ENCODE measurements at regions not wholly inside any gene's neighbourhood (a gene's known extent, or its start where the extent isn't known, plus 50 kb on each side); places are given as distances from the start of the nearest gene placed in this dataset.

DNA sequence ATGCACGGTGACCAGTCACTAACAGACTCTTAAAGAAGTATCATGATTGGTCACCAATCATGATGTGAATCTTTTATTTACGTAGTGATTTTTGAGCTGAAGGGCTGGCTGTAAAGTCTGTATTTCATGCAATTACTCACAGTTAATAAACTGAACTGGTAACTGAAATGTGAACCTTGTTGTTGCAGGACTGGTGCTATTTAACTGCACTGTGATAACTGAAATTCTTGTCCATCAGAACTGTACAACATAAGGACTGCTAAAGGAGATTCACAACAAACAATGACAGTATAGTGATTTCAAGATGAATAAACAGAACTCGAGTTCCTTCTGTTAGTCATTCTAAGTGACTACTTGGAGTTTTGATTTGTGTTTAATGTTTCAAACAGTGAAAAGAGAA, 316.6 kb downstream of the TPBG start:
- DNase-seq = no peak

DNA sequence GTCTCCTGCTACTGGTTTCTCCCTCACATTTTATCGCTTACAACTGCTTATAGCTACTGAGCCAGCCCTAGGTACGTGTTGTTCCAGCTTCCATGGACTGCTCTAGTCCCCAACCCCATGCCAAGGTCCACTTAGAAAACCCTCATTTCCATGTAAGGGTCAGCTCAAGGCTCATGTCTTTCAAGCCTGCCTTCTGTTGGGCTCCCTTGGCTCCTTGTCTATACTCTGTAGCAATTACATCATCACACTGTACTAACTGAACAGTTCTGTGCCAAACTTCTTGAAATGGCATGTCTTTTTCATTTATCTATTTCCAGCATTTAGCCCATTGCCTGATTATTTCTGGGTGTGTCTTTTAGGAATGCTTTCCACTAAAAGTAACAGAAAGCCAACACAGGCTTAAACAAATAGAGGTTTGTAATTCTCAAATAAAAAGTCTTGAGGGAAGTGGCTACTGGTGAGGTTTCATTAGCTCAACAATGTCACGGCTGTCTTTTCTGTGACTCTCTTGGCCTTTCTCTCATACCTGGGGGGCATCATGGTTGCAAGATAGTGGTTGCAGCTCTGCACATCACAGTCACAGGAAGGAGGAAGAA, 317.6 kb downstream of the TPBG start:
- DNase-seq = no peak

DNA sequence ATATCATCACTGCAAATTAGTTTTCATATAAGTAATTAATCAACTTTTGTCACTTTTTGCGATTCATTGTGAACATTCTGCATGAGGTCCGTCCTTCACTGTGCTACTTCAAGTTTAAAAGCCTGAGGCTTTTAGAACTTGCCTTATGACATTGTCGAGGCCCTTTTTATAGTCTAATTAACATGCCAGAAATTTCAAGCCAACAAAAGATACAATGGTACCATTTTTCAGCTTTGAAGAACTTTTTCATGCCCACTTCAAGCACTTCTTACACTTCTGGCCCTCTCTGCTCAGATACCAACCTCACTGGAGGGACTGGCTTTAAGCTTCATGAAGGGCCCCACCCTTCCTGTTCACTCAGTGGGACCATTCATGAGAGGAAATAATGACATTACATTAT, 323.1 kb downstream of the TPBG start:
- DNase-seq = no peak

DNA sequence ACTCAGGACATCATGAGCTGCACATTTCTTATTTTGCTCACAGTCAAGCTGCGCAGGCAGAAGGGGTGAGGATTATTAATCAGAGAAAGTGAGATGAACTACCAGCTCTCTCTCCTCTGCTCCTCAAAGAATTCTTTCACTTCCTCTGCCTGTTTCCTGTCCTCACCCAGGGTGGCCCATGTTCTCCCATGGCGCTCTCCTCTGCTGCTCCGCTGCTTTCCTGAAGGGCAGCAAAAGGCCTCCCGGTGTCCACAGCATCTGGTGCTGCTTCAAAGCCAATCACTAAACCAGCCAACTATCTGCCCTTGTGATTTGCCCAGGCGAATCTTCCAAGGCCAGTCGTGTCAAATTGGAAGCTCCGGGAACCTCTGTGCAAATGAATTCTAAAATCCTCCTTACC, 324.2 kb downstream of the TPBG start:
- no peak for DNase-seq

DNA sequence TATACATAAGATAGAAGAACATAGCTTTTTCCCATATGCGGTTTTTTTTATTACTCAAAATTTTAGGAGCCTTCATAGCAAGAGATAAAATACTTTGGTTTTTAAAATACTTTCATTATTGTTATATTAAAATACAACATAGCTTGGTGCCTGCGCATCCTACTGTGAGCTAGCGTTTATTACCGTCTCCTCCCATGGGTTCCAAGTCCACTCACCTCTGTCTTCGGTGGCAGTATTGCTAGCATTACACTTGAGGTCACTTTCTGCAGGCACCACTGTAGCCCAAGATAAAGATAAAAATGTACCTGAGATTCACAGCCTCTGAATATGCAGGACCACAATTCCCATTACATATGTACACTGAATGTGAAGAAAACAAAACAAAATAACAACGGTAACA, 326.7 kb downstream of the TPBG start:
- no peak for DNase-seq

DNA sequence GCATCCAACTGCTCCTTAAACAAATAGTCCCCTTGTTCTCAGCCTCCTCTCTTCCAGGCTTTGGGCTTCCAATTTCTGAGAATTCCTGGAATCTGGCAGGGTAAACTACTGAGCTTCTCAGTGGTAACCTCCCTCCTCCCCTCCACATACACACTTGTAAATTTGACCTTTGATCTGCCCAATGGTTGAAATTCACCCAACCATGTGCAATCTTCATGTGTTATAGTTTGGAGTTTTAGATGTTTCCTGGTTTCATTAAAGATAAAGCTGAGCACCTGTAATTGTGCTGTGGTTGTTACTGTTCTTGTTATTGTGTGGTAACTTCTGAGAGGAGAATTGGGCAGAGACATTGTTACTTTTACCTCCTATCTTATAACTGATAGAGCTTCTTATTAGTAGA, 328.4 kb downstream of the TPBG start:
- DNase-seq = no peak

GRCh38 chr6:82693094-82693493, 329.5 kb downstream of the TPBG start:
- DNase-seq = peak; percentile 29 to 63

DNA sequence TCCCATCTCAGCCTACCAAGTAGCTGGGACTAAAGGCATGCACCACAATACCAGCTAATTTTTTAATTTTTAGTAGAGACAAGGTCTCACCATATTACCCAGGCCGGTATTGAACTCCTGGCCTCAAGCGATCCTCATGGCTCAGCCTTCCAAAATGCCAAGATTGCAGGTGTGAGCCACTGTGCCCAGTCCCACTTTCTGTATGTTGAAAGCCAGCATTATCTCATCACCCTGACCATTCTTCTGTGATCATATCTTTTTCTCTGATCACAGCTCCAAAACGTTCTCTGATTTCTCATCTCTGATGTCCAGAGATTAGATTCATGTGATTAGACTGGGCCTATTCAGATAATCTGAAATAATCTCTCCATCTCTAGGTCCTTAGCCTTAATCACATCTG, 337.7 kb downstream of the TPBG start:
- DNase-seq = no peak

DNA sequence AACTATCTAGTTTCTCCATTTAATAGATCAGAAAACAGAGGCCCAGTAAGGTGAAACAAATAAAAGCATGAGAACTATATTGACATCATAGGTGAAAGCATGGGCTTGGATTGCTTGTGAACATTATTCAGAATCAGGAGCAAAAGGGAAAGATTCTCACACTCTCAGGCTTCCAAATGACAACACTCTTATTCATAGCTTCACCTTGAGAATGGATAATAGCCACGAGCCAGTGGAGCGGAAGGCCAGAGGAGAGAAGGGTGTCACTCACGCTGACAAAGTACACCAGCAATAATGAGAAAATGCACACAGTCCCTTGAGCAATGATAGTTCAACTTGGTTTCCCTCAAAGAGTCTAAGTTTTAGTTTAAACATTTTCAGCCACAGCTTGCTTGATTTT, 339.0 kb downstream of the TPBG start:
- no peak for DNase-seq

DNA sequence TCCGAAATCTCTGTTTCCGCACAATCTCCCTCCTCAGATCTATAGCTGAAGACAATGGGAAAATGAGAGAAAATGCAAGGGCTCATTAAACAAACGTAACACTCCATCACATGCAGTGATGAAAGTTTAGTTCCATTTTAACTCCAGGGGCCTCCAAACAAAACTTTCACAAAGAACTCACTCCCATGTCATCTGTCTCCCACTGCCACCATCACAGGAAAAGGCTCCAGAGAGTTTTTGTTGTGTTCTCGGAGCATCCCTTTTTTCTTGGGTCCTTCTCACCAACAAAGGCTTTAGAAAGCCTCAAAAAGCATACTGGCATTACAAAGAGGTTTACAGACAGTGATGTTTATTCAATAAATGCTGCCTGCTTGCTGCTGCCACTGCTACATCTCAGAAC, 339.6 kb downstream of the TPBG start:
- no peak for DNase-seq

GRCh38 chr6:82704045-82704444, 340.4 kb downstream of the TPBG start:
- DNase-seq = no peak

- DNase-seq = no peak
Measured at GRCh38 chr6:82705579-82705978, 342.0 kb downstream of the TPBG start.

- DNase-seq = no peak
Measured at GRCh38 chr6:82711105-82711827, 347.6 kb downstream of the TPBG start.

- no peak for DNase-seq
Measured at GRCh38 chr6:82711971-82712370, 348.4 kb downstream of the TPBG start.

- no peak for DNase-seq
Measured at GRCh38 chr6:82712389-82712788, 348.8 kb downstream of the TPBG start.

- no peak for DNase-seq
Measured at GRCh38 chr6:82712826-82713225, 349.2 kb downstream of the TPBG start.

DNA sequence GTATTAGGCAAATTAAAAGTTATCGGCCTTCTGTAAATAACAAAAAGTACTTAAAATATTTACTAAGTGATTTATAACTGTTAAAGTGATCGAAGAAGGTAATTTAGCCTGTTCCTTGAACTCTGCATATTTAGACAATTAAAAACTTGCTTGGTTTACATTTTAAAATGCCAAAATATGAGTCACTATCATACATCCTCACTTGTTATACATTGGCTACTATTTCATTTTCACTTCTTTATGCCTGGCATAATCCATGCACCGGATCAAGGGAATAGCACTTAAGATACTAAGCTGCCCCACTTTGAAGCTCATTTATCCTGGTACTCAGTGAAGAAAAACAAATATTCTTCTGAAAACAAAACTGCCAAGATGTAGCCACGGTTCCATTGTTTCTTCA, 344.6 kb downstream of the UBE3D start:
- DNase-seq = no peak

DNA sequence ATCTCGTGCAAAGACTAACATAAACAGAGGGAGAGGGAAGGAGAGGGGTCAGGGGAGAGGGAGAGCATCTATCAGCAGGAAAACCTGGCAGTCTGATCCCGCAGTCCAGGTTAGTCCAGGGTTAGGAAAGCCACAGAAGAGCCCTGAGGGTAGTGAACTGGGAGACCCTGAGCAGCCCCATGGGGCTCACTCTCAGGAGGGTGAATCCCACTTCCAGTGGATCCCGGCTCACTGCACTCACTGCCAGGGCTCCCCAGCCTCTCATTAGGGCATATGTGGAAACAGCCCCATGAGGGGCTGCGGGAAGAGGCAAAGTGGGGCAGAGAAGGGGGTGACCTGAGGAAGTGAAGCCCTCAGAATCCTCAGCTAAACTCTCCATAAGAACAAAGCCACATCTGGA, 329.9 kb downstream of the UBE3D start:
- no peak for DNase-seq

DNA sequence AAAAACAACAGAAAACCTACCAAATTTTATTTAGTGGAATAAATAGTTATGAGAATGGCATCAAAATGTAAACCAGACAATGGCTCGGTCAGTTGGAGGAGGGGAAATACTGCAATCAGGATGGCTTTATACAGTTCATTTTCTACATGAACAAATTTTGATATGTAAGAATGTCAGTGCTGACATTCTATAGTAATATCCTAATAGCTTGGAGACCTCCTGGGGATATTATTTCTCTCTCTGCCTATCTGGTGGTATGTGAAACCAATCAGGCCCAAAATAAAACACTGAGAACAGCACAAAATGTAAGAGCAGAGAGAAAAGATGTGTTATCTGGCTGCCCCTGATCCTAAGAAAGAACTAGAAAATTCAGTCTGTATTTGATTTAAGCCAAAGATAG, 327.7 kb downstream of the UBE3D start:
- no peak for DNase-seq

DNA sequence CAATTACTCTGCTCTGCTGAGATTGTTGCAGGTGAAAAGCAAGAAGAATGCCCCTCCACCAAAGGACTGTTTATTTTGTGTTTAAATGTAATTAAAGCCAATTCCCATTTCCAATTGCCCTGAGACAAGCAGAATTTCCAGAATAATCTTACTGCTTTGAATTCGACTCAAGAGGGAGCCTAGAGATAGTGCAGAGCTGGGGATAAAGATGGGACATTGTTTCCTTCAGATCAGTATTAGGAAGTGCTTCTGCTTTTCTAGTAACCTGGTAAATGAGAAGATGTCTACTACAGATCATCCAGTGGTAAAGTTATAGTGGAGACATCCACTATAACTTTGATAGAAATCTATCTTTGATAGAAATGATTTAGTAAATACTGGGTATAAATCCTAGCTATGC, 326.9 kb downstream of the UBE3D start:
- DNase-seq = no peak

GRCh38 chr6:82739303-82739702, 326.3 kb downstream of the UBE3D start:
- no peak for DNase-seq

GRCh38 chr6:82740072-82740471, 325.6 kb downstream of the UBE3D start:
- DNase-seq = no peak

GRCh38 chr6:82741325-82741995, 324.2 kb downstream of the UBE3D start:
- no peak for DNase-seq

GRCh38 chr6:82741996-82742385, 323.6 kb downstream of the UBE3D start:
- no peak for DNase-seq
